NCI-H1105 treated with DMSO at 0.1 percent for 48 hours (cell line): ENCODE measurements at regions not wholly inside any gene's neighbourhood (a gene's known extent, or its start where the extent isn't known, plus 50 kb on each side); places are given as distances from the start of the nearest gene placed in this dataset.

Source experiments
- DNase-seq: peaks from one replicate; lab custom pipeline; 2025; lab: John Stamatoyannopoulos, UW

GRCh38 chr15:47326410-47327333, 390.6 kb upstream of the SEMA6D start:
- DNase-seq: no peak

DNA sequence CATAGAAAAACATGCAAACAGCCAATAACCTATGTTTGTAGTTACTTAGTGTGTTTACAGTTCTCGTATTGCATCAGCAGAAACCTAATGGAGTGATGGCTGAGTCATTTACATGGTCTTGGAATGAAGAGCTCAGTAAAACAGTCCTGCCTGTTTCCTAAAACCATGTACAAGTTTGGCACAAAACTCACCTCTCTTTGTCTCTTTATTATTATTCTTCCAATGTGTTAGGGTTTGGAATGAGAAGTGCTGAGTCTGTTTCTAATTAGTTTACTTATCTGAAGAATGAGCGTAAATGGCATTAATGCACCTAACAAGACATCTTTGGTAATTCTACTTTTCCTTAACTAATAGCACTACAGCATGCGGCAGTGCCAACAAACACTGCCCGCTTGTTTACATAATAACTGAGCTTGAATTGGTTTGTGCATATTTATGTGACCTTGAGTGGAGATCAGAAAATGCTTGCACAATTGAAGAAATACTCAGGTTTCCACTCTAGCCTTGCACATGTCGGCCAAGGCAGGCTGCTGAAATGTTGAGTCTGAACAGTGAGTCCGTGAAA, 385.4 kb upstream of the SEMA6D start:
- DNase-seq: peak; percentile 82

- no peak for DNase-seq
These were observed 384.8 kb upstream of the SEMA6D start for GRCh38 chr15:47332481-47332880.

DNA sequence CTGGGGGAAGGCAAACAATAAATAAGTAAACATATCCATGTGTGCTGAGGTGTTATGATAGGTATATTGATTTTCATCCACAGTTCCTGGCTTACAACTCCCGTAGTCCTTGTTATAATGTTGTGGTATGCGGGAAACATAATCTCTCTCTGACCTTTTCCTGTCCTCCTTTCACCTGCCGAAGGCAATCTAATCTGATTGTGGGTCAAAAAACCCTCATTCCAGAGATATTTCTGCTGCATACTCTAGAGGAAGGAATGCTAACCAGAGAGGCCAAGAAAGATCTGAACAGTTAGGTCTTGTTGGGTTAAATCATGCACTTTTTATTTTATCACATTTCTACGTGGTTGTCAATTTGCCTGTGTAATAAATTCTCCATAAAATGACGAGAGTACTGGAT, 383.6 kb upstream of the SEMA6D start:
- no peak for DNase-seq

- DNase-seq: no peak
These were observed 382.3 kb upstream of the SEMA6D start for GRCh38 chr15:47334805-47335535.

GRCh38 chr15:47337106-47337505, 380.2 kb upstream of the SEMA6D start:
- no peak for DNase-seq

- no peak for DNase-seq
These were observed 379.5 kb upstream of the SEMA6D start for GRCh38 chr15:47337836-47338235.

GRCh38 chr15:47338771-47339170, 378.5 kb upstream of the SEMA6D start:
- no peak for DNase-seq

DNA sequence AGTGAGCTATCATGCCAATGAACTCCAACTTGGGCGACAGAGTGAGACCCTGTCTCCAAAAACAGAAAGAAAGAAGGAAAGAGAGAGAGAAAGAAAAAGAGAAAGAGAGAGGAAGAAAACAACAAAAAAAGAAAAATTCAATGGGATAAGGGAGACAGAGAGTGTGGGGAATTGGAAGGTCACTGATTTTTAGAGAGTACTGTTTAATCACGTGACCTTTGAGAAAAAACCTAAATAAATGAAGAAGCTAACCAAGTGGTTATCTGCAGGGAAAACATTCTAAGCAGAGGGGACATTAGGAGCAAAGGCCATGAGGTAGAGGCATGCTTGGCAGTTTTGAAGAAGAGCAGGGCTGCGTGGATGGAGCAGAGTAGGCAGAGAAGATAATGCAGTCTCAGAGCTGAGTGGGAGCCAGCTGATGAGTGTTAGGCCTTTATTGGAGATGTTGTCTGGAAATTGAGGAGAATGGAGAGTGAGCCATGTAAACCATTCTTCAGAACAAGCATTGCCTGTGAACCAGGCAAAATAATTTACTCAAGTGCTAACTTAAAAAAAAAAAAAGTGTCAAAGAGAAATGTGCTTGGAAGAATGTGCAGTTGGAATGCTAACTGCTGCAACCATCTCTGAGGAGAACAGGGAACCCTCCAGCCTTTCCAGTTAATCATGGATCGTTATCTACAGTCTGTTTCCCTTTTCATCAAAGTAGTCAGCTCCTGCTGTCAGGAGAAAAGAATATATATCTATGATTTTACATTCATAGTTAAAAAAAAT, 377.3 kb upstream of the SEMA6D start:
- no peak for DNase-seq

DNA sequence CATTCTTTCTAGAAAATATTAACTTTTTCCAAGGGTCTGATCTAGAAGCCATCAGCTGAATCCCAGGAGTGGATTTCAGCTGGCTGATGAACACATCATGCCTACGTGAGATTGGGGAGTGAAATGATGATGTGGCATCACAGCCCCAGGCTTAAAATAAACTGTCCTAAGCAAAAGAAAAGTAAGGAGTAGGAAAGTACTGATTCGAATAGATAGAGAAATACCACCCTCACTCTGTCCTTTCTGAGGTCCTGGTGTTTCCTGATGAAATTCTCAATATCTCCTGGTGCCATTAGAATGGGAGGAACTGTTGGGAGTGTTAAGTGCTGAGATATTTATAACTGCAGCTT, 376.8 kb upstream of the SEMA6D start:
- DNase-seq: no peak

DNA sequence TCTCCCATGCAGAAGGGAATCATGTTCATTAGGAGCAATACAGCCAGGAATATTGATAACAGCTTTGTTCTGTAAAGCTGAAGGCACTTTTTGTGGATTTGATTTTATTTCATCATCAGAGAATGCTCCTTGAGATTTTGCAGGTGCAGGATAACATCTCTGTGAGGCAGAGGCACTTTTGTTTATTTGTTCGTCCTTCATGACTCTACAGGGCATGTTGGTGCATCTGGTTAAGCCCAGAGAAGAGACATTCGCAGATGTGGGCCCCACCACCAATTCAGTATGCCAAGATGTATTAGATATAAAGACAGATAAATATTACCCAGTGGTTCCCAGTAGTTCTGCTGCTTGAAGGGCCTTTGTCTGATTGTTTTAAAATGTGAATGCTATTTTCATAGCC, 368.1 kb upstream of the SEMA6D start:
- peak; percentile 87 for DNase-seq

DNA sequence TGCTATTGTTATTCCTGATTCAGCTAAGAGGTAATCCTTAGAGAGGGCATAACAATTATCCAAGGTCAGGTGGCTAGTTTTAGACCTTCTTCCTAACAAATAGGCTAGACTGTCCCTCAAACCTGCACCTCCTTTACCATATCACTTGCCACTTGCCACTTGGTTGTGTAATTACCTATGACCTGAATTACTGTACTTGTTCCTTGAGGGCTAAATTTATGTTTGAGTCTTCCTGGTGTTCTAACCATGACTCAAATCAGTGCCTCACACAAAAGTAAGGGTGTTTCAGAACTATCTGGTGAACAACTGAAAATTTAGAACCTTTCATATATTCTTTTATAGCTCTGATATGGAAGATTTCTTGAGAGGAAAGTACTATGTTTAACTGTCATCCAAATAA, 365.8 kb upstream of the SEMA6D start:
- DNase-seq: no peak

DNA sequence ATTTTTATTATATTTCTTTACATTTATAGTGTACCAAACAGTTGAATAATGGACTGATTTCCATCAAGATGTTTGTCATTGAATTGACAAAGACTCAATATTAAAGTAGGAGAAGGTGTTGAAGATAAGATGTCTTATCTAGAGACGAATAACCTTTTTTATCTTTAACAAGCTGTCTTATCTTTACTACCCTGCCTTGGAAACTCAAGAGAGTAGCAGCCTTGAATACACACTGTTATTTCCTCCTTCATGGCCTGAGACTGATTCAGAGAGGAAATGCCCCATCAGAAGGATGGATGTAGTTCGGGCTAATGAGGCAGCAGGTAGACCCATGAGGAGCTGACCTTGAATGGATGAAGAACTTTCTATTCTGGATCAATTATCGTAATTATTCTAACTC, 365.1 kb upstream of the SEMA6D start:
- no peak for DNase-seq

GRCh38 chr15:47355759-47356158, 361.5 kb upstream of the SEMA6D start:
- DNase-seq: no peak

- no peak for DNase-seq
These were observed 361.0 kb upstream of the SEMA6D start for GRCh38 chr15:47356297-47356696.

DNA sequence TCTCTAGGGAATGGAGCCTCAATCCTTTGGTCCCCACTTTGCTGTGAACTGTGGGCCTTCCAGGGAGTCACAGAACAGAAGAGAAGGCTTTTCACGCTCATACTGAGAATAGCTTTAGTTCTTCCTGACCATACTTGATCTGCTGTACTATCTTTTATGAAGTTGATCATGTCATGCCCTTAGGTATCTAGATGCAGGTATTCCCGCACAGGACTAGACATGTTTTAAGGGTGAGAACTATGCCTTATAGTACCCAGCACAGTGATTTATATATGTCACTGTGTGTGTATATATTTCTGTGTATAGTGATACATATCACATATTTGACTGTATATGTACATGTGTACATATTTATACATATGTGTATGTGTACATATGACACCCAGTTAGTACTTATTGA, 358.4 kb upstream of the SEMA6D start:
- DNase-seq: no peak

GRCh38 chr15:47360305-47360704, 357.0 kb upstream of the SEMA6D start:
- no peak for DNase-seq

- no peak for DNase-seq
These were observed 355.0 kb upstream of the SEMA6D start for GRCh38 chr15:47362118-47362905.

GRCh38 chr15:47363653-47364052, 353.7 kb upstream of the SEMA6D start:
- no peak for DNase-seq

DNA sequence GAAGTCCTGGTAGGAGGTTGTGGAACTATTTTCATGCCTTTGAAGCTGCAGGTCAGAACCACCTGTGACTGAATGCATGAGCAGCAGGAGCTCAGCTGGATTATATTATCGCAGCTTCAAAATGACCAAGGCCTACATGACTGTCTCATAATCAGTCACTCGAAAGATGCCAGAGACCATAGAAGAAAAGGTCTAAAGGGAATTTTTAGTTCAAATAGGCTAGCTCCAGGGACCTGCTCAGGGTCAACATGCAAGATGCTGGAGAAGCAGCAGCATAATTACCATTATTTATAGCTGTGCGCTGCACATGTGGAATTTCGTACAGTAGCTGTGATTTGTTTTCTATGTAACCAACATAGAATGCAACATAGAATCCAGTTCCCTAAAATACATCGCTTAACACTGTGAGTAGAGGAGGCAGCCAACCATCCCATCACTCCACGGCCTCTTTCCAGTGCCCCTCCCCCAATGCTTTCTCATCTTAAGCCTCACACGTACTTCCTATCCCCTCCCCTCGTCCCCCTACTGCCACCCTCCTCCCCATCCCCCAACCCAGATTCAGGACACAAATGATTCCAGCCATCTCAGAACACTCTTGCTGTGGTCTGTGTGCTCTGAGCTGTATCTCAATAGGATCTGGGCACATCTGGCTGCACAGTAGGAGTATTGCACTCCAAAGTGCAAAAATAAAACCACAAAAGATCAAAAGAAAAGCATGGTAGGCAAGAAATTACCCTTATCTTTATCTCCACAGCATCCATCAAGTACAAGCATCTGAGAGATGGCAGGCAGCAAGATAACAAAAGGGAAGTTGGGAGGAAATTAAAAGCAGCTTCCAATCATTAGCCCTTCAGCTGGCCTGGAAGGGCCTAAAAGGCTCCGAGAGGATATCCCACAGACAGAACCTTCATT, 352.8 kb upstream of the SEMA6D start:
- DNase-seq: no peak
